Erythroblast (primary cell): ENCODE measurements at regions not wholly inside any gene's neighbourhood (a gene's known extent, or its start where the extent isn't known, plus 50 kb on each side); places are given as distances from the start of the nearest gene placed in this dataset.

ENCODE experiments used
- DNase-seq, 2 experiments: peaks; one replicate each; lab custom pipeline; 2025; lab: John Stamatoyannopoulos, UW
- GATA1 ChIP-seq: IDR thresholded peaks from 2 replicates; pipeline ENCODE4 v1.6.1; 2011; ENCODE audit warnings: low read depth, mild to moderate bottlenecking, control low read depth, low read length, moderate library complexity
- POLR2A ChIP-seq: IDR thresholded peaks from 2 replicates; pipeline ENCODE4 v1.6.1; 2011; ENCODE audit warnings: mild to moderate bottlenecking, low read length

DNA sequence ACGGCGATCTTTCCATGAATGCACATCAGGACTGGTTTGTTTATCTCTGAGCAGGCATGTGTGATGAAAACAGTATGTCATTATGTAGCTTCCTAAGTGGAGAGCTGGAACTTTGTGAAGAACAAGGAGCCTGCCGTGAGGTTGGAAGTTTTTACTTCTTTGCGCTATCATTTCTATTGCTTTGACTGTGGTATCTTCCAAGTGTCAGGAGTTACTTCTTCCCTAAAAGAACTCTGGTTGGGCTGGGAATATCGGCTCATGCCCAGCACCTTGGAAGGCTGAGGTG is 167.4 kb upstream of the AHR start:
- TF ChIP-seq GATA1 (no peak), POLR2A (no peak)
- DNase-seq = no peak

DNA sequence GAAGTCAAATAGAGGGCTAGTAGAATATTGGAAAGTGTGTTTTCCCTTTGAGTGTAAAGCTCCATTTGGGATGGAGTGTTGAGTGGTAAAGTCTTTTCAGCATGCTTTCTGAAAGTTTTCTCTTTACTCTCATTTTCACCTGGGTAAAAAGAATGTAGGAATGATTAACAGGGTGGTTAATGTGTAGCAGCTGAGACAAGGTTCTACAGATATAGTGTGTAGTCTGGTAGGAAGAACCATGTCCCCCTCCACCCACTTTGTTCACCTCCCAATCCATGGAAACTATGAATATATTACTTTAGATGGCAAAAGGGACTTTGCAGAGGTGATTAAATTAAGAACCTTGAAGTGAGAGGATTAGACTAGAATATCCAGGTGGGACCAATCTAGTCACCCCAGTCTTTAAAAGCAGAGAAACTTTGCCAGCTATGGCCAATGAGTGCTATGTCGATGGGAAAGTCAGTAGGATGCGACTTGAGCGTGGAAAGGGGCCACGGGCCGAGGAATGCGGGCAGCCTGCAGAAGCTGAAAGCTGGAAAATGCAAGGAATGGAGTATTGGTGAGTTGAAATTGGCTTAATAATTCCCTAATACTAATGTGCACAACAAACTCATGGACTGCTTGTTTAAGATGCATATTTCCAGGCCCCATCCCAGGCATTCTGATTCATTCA is 166.3 kb upstream of the AHR start:
- no peak for DNase-seq
- TF ChIP-seq GATA1 = no peak

DNA sequence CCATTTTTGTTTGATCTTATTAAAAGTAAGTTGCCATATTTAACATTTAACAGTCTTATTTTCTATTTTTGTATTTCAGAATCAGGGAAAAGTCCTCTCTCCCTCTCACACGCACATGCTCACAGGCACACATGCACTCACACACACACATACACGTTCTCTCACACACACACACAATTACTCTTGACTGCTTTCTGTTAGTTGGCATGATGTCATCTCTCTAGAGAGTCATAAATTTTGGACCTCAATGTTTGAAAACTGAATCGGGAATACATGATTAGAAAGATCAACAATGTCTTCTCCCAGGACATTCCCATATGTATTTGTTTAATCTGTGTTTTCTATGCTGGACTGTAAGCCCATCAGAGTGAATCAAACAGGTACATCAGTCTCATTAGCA is 165.7 kb upstream of the AHR start:
- TF ChIP-seq POLR2A = no peak
- no peak for TF ChIP-seq GATA1
- DNase-seq = no peak

DNA sequence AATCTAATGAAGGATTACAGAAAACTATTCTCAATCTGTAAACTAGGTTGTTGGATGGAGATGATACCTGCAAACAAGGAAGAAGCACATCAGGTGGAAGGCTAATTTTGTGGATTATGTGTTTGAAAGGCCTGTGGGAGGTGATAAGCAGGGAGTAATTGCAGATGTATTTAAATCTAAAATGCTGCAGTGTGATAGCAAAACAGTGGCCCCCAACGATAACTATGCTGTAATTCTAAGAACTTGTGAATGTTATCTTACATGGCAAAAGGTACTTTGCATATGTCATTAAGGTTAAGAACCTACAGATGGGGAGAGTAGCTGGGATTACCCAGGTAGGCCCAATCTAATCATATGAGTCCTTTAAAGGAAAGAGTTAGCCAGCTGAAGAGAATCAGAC is 164.5 kb upstream of the AHR start:
- no peak for TF ChIP-seq POLR2A
- TF ChIP-seq GATA1 = no peak
- DNase-seq = peak in 1 of 2 experiments; percentile 68

DNA sequence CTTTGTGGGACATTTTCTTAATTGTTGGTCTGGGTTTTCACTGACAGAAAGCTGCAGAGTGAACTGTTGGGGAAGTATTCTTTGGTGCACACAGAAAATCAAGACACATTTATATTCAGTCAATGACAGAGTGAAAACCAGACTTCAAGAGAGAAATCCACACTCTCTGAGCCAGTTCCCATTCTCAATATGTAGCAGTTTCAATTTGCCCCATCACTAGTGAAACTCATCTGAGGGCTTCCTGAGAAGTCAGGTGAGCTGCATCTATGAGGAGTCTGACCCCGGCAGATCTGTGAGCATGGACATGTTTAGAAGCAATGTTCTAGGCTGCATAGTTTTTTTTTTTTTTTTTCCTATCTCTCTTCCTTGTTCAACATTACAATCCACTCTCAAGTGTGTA is 163.7 kb upstream of the AHR start:
- no peak for TF ChIP-seq GATA1
- no peak for TF ChIP-seq POLR2A
- DNase-seq = no peak

DNA sequence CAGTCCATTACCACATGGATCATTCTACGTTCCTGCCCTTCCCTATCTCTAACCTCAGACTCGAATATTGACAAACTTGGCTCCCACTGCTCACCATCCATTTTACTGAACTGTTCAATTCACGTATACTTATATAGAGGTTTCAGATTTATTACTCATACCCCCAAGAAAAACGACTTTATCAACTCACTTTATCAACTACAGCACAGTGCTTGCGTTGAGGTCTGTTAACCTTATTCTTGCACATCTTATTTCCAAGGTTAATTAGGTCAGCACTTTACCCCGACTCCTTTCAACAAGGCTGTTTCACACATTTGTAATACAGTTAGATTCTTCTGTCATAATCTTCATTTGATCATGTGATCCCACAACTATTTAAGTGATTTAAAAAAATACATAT is 162.3 kb upstream of the AHR start:
- no peak for TF ChIP-seq GATA1
- TF ChIP-seq POLR2A = no peak
- no peak for DNase-seq

DNA sequence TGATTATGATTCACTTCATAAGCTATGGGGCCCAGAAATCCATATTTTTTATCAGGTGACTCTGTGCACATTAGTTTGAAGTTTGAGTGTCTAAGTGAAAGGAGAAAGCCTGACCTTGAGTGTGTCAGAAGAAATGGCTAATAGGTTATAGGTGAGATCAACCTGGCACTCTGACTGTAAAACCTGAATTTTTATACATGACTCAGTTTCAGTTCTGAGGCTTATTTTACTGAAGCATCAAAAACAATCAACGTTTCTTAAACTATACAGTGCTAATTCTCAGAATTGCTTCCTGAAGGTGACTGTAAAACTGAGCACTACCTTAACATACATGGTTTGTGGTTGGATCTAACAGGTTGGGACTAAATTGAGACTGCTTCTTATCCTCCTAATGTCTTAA is 159.4 kb upstream of the AHR start:
- TF ChIP-seq GATA1 = no peak
- no peak for TF ChIP-seq POLR2A
- no peak for DNase-seq

DNA sequence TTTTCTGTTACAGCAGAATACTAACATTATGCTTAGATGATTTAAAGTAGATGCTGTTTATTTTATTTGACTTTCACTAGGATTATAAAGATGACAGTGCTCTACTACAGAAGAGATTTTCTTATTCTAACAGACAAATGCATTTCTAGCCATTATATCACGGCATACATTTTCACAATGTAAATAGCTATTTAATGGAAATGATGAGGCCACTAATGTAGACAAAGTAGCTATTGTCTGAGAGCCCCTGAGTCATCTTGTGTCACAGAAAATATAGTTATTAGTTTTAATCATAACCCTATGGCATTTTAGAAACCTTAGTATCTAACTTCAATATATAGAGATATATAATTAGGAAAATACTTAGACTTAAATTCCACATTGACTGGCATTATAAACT is 158.0 kb upstream of the AHR start:
- no peak for DNase-seq
- no peak for TF ChIP-seq POLR2A
- TF ChIP-seq GATA1 = no peak

DNA sequence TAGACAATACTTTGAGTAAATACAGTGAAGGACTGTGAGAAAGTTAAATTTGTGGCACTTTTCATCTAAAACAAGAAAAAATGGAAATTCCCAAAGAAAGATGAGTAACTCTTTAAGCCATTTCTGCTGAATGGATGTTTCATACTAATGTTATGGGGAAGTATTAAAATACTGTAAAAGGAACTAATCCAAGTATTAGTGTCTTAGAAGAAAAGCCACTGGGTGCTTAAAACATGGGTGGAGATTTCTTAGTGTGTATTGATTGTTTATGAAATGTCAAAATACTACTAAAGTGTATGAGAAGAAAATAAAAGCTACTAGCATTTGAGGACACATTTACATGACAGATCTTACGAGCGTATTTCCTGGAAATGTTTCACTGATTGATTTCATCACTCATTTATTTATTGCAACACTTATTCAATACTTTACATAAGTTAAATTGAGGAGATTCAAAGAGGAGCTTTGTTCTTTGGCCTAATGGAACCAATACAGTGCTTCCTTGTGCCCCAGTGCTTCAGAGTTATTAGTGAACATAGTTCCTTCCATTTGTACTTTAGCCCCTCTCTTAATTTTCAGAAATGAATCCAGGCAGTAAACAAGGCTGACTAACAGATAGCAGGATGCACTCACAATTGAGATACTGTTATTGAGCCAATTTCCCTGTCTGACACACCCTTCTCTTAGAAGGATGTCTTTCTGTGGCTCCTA is 155.5 kb upstream of the AHR start:
- TF ChIP-seq POLR2A = no peak
- TF ChIP-seq GATA1 = no peak
- DNase-seq = peak in 1 of 2 experiments; percentile 30

DNA sequence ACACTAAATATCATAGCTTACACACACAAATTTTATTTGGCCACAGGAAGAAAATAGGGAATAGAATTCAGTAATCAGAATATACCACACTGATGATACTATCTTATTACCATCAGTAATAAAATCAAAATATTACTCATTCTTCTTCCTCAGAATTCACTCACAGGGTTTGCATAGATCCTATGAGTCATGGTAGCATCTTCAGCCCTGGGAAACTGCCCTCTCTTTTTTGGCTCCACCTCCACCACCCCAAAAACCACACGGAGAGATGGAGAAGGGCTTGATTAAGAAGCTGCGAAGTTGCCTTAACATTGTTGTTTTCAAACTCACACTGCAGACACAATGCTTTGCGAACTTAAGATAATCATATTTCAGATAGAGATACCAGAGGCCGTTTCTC is 154.1 kb upstream of the AHR start:
- peak; percentile 11 to 51 for DNase-seq
- no peak for TF ChIP-seq POLR2A
- no peak for TF ChIP-seq GATA1

DNA sequence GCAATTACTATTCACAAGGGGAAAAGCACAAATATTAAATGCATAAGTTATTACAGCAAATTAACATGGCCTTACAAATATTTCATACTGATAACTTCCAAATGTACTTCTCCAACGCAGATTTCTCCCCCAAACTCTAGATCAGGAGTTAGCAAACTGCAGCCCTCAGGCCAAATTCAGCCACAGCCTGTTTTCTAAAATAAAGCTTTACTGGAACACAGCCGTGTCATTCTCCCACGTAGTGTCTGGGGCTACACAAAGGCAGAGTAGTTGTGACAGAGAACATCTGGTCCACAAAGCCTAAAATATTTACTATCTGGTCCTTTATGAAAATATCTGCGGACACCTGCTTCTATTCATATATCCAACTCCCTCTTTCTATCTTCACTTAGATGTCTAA is 151.8 kb upstream of the AHR start:
- no peak for TF ChIP-seq POLR2A
- no peak for TF ChIP-seq GATA1
- DNase-seq = no peak

DNA sequence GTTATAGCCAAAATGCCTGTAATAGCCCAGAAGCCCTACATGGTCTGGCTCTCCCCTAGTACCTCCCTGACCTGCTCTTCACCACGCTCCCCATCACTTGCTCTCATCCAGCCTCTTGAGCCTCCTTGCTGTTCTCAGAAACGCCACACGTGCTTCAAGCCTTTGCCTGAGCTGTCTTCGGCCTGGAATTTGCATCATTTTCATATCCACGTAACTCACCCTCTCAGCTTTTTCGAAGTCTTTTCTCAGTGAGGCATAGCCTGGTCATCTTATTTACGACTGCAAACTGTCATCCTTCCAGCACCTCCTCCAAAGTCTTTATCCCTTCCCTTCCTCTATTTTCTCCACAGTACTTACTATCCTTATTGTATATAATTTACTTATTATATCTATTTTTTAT is 151.0 kb upstream of the AHR start:
- TF ChIP-seq POLR2A = no peak
- TF ChIP-seq GATA1 = no peak
- no peak for DNase-seq

DNA sequence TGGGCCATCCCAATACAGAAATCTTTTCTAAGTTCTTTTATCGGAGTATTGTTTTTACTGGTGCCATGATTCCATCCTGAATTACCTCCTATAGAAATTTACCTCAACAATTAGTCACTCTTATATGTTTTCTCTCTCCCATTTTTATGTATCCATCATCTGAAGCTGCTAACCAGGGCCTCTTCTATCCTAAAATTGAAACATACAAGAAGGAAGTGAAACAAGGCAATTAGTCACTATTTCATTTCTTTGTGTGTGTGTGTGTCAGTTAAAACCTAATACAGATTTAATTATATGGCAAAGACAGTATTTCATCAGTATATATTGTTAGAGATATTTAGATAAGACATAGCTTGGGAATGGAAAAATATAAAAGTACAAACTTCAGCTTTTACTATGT is 148.4 kb upstream of the AHR start:
- no peak for TF ChIP-seq POLR2A
- TF ChIP-seq GATA1 = no peak
- no peak for DNase-seq

DNA sequence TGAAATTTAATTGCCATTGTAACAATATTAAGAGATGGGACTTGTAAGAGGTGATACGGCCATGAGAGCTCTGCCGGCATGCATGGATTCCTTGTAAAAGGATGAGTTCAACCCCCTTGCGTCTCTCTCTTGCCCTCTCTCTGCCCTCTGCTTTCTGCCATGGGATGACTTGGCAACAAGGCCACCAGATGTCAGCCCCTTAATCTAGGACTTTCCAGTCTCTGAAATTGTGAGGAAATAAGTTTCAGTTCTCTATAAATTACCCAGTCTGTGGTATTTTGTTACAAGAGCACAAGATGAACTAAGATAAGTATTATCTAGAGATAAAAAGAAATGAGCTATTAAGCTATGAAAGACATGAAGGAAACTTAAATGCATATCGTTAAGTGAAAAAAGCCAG is 145.7 kb upstream of the AHR start:
- TF ChIP-seq GATA1 (no peak), POLR2A (no peak)
- no peak for DNase-seq

DNA sequence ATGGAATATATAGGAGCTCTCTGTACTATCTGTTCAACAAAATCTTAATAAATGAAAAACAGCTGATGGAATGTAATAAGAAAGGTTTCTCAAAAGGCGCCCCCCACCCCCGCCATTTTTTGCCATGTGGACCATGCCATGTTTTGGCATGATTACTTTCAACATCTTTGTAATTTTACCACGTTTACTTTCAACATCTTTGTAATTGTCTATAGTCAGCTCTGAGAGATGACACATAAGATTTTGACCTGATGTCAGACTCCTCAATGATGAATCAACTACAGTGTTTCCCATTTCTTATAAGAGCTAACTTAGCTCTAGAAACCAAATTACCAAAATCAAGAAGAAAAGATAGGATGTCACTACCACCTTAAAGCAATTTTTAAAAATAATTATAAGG is 144.9 kb upstream of the AHR start:
- no peak for DNase-seq
- TF ChIP-seq GATA1 = no peak
- no peak for TF ChIP-seq POLR2A

DNA sequence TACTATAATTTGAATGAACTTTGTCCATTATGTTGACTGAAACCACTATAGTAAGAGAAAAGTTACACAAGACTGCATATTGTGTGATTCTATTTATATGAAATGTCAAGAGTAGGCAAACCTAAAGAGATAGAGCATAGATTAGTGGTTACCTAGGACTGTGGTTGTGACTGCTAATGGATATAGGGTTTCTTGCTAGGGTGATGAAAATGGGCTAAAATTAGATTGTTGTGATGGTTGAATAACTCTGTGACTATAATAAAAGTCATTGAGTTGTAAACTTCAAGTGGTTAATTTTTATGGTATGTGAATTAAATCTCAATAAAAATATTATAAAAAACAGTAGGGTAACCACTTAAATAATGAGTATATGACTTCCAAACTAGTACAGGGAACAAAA is 142.9 kb upstream of the AHR start:
- TF ChIP-seq POLR2A = no peak
- no peak for TF ChIP-seq GATA1
- DNase-seq = no peak
